ENCODE measurements at regions not wholly inside any gene's neighbourhood (a gene's known extent, or its start where the extent isn't known, plus 50 kb on each side); places are given as distances from the start of the nearest gene placed in this dataset.
"Not testable (repeated sequence)": the region's sequence is repeated elsewhere in the genome, so short reads cannot be mapped to it uniquely, and the experiment has no call there.

GRCh38 chrX:131595120-131595519 is 51.2 kb downstream of the OR13H1 start:
- DNase-seq: no peak

DNA sequence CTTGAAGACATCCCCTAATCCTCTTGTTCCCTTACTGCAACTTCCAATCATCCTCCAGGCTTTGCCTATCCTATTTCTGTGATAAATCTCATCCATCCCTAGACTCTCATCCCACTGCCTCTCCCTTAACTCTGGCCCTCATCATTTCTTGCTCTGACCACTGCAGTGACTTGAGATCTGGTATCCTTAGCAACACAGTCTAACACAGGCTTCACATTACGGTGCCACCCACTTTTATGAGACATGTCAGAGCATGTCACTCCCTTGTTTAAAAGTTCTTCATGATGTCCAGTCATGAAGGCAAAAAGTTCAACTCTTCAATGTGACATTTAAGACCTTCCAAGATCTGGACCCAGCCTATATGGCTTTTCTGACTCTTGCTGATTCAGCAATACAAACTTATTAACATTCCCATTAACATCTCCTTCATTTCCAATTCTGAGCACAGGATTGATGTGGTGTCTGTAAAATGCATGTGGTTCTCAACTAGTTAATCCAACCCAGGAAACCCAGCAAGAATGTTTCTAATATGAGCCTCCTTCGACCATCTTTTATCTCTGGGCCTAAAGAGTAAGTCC is 64.0 kb downstream of the OR13H1 start:
- DNase-seq: no peak

GRCh38 chrX:131609480-131609879 is 65.6 kb downstream of the OR13H1 start:
- DNase-seq: no peak

- DNase-seq: no peak
Measured at GRCh38 chrX:131613260-131613659, 69.4 kb downstream of the OR13H1 start.

DNA sequence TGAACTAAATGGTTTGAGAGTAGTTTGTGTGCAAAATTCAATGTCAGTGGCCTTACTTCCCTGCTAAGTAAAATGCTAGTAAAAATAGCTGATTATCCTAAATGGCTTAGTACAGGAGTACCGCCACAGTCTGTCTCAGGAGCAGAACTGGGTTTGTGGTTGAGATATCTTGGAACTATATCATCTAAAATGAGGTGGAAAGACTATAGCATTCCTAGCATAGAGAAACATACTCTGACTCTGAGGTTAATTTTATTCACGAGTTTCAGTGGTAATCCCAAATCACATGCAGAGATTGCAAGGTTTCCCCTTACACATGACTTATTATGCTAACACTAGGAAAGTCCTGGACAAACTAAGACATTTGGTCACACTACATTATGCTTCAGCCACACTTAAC is 70.4 kb downstream of the OR13H1 start:
- DNase-seq: no peak

- no peak for DNase-seq
Measured at GRCh38 chrX:131617182-131617581, 73.3 kb downstream of the OR13H1 start.

DNA sequence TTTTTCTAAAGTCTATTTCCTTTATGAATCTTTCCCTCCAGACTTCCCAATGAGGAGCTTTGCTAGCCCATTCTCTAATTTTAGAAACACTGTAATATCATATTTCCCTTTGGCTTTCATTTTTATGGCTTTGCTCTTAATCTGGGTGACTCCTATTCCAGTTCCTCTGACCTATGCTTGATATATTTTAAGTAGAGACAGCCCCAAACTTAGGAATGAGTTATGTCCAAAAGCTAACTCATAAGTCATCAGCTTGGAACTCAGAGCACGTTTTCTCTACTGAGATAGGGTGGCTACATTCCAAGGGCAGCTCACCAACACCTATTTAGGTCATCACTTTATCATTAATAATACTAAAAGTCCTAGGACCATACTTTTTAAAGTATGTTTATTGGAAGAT is 77.8 kb downstream of the OR13H1 start:
- no peak for DNase-seq

DNA sequence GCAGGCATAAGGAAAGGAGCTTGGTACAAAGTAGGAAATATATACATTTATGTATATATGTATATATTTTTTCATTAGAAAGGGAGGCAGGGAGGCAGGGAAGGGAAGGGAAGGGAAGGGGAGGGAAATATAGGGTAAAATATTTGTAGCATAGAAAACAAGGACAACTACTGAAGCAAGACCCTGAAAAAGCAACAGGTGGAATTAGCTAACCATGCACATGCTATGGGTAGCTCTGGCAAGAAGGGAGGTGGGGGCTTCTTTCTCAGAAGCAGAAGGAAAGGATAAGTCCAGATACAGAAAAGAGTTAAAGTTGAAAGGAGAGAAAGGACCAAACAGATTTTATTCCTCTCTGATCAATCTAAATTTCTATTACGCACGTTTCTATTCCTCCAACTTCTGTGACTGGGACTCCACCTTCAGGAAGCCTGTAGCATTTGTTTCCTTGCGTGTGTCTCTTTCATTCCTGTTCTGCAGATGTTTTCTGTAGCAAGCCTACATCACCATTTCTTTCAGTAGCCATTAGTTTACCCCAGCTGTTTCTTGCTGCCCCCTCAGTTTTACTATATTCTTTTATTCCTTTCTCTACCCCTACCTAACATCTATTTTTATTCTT is 82.9 kb downstream of the OR13H1 start:
- DNase-seq: no peak

- DNase-seq: no peak
Measured at GRCh38 chrX:131630534-131630933, 86.7 kb downstream of the OR13H1 start.

- DNase-seq: peak; percentile 74
Measured at GRCh38 chrX:131633285-131633917, 89.5 kb downstream of the OR13H1 start.

DNA sequence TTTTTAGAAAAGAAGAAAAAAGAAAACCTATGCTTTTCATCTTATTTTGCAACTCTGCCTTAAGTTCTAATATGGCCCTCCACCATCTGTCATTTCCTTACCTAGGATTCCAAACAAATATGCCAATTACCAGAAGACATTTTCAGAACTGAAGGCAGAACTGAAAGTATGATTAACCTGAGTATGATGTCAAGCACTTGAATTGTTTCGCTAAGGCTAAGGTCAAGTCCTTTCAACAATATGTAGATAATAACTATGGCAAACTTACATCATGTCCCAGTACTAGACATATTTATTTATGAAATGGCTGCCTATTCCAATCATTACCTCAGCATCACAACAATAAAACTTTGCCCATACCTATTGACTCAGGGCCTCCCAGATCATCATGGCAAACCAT is 91.0 kb downstream of the OR13H1 start:
- DNase-seq: no peak

- no peak for DNase-seq
Measured at GRCh38 chrX:131646106-131646505, 102.2 kb downstream of the OR13H1 start.

- DNase-seq: no peak
Measured at GRCh38 chrX:131649741-131650140, 105.9 kb downstream of the OR13H1 start.

DNA sequence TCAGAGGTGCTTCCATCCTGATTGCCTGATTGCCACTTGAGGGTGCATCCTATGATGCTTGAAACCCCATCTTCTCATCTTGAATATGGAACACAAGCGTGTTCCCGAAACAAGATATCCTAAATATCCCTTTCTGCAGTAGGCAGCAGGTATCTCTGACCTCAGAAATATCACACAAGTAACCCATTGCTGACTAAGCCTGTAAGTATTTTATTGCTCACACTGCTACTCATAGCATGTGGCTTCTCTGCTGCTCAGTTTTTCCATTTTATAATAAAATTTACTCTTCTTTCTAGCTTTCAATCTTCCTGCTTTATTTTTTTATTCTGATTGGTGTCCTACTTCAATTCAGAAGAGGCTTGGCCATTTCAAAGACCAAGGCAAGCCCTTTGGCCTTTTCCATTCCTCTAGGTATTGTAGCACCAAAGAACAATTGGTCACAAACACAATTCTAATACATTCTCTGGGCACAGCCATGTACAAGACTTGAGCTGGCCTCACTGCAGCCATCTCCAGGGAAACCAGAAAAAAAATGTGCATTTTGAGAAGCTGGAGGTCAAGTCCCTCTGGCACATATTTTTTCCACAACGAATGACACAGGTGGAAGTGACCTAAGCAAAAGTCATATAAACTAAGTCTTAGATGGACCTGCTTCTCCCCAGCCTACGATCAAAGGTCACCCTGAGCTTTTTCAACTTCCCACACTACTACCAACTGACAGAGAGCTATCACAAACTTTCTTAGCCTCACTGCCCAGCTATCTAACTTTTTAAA is 107.0 kb downstream of the OR13H1 start:
- DNase-seq: no peak

DNA sequence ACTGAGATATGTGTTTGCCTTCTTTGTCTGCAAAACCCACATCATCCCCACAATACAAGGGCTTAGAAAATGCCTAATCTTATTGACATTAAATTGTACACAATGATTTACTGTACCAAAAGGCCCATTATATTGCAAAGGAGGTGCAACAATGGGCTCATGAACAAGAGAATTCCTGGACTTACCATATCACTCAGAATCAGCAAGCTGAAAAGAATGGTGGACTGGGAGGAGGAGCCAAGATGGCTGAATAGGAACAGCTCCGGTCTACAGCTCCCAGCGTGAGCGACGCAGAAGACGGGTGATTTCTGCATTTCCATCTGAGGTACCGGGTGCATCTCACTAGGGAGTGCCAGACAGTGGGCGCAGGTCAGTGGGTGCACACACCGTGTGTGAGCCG is 119.9 kb downstream of the OR13H1 start:
- DNase-seq: not testable (repeated sequence)

DNA sequence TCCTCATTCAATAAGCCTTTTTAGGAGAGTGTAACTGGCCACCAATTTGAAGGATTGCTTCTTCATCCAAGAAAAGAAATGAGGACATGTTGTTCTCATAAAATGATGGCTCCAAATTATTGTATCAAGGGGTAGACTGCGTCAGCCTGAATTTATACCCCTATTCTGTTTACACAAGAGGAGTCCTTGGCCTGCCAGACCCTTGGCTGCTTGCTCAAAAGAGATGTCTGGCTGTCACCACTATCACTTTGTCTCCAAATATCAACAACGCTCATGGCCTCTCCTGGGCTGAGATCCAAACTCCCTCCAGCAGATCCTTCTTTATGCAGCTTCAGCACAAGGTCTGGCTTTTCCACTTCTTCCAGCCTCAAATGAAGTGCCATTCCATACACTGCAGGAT is 127.9 kb downstream of the OR13H1 start:
- DNase-seq: no peak

GRCh38 chrX:131675596-131676194 is 131.8 kb downstream of the OR13H1 start:
- DNase-seq: peak; percentile 20

- peak; percentile 64 for DNase-seq
Measured at GRCh38 chrX:131677655-131678628, 134.1 kb downstream of the OR13H1 start.

DNA sequence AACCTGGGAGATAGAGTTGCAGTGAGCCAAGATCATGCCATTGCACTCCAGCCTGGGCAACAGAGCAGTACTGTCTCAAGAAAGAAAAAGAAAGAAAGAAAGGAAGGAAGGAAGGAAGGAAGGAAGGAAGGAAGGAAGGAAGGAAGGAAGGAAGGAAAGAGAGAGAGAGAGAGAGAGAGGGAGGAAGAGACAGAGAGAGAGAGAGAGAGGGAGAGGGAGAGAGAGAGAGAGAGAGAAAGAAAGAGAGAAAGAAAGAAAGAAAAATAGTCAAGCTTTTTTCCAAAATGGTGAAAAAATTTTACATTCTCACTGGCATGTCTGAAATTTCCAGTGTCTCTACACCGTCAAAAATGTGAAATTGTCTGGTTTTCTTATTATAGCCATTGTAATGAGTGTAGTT is 138.9 kb downstream of the OR13H1 start:
- not testable (repeated sequence) for DNase-seq

DNA sequence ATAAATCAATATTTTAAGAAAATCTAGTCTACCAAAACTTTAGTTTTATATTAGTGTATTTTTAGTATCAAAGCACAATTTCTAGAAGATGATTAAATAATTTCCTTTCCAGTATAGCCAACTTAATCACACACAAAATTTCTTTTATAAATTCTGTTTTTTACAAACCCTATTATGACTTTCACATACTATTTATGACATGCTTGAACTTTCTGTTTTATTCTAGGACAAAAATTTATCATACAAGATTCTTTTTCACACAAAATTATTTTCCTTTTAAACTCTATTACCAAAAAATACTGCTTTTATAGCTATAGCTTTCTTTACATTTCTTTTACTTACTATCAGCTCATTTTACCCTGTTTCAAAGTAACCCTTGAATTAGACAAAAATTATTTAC is 149.5 kb downstream of the OR13H1 start:
- no peak for DNase-seq

- not testable (repeated sequence) for DNase-seq
Measured at GRCh38 chrX:131696989-131697388, 153.1 kb downstream of the OR13H1 start.

DNA sequence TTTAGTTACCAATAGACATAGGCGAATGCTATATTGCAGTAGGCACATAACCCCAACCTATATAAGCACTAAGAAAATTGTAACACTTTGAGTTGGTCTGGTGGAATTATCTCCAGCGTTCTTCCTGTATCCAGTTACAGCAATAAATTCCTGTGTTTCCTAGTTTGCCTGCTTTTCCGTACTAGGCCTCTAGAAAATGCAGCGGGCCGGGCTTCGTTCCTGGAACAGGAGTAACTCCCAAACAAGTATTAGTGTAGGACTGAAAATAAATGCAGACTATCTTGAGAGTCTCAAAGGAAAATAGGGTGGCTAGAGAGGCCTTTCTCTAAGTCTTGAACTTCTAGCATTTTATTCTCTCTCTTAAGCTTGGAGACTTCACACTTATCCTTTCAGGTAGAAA is 159.8 kb downstream of the OR13H1 start:
- no peak for DNase-seq

Data from activated CD4-positive, alpha-beta T cell treated with anti-CD3 and anti-CD28 coated beads, Interleukin-2, Interleukin-6, amounts not matched to agents 100 ng/mL and 50 ng/mL, durations not matched to agents 16 hours and 8 hours (primary cell).